ENCODE measurements at regions not wholly inside any gene's neighbourhood (a gene's known extent, or its start where the extent isn't known, plus 50 kb on each side); places are given as distances from the start of the nearest gene placed in this dataset.
"Not testable (repeated sequence)": the region's sequence is repeated elsewhere in the genome, so short reads cannot be mapped to it uniquely, and the experiment has no call there.

DNA sequence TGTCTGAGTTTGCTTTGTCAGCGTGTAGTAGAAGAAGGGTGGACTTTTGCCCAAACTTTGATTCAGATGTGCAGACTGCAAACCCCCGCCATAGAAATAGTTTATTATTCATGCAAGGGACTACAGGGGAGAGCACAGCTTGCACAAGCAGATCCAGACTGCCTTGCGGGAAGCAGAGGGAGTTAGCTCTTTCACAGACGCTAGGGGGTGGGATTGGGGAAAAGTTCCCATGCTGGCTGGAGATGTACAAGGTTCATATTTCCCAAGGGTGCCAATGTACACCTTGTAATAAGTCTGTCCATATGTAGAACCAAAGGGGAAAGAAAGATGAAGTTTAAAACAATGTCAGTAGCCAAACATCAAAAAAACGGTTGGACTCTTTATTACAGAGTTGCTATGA, 749.7 kb upstream of the COX7C start:
- DNase-seq = no peak

DNA sequence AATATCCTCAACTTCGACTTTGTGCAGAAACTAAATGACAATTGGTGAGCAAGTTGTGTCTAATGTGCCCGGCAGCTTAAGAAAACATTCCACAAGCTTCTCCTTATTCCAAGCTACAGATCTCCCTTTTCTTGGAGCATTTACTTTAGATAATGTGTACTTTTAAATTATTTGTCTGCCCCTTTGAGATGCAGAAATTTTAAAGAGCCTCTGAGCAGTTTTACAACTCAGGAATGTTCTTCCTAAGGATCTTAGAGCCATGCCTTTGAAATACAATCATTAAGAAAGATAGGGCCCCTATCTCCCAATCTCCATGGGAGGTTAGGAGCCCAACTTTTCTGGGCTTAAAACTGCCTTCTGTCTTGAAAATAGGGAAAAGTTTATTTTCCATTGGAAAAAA, 723.7 kb upstream of the COX7C start:
- DNase-seq = no peak

DNA sequence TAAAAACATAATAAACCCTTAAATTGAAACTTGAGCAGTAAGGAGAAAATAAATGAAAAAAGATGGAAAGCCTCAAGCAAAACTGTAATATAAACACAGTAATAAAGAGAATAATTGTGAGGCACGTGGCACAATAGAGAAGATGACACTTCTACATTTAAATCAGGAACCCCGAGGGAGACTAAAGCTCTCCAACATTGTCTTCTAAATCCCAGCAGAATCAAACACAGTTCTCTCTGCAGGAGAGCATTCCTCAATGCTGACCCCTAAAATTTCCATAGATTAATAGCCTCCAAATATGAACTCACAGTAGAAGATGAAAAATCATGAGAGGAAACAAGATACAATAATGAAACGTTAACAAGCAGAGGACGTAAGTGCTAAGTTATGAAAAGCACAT, 721.2 kb upstream of the COX7C start:
- no peak for DNase-seq

DNA sequence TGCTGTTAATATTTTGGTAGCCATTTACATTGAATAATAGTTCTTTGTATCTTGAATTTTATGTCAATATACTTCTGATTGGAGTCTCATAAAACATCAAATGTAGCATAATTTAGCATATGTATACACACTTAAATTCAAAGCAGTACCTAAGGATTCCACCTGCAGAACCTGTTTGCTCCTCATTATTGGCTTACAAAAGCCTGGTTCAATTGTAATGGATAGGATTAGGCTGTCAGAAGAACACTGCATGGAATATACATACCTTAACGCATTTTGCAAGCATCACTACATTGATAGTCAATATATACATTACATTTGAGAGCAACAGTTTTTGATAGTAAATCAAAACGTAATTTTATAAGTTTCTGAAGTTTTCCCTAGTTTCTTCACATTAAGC, 711.3 kb upstream of the COX7C start:
- DNase-seq = no peak

- DNase-seq = no peak
Observed at GRCh38 chr5:85910335-85910734, 707.4 kb upstream of the COX7C start.

- no peak for DNase-seq
Observed at GRCh38 chr5:85920984-85921383, 696.8 kb upstream of the COX7C start.

DNA sequence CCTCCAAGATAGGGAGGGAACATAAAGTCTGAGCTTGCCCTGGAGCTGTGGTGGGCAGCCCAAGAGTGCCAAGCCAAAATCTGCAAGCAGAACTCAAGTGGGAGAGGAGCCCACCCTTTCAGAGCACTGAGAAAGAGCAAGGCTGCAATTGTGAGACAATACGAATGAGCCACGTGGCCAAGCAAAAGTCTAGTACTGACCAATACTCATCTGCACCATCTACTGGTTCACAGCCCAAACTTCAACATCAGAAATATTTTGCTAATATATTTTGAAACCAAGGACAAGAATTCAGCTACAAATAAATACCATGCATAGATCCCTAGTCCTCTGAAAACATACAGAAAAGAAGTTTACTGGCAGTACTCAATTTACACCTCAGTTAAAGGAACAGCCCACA, 696.2 kb upstream of the COX7C start:
- DNase-seq = no peak

DNA sequence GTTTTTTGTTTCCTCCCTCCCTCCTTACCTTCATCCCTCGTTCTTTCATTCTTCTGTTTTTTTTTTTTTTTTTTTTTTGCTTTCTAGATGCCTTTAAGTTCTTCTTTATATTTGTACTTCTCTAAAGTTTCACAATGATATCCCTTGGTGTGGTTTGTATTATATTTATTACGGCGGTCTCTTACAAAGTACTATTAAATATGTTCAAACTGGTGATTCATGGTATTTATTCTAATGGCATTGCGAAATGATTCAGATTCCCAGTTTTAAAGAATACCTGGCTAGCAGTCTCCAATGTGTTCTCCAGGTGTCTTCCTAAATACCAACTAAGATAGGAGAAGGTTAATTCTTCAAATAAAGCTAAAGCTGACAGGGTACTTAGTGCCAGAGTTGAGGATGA, 690.1 kb upstream of the COX7C start:
- no peak for DNase-seq

GRCh38 chr5:85929713-85930112, 688.0 kb upstream of the COX7C start:
- DNase-seq = no peak

- no peak for DNase-seq
Observed at GRCh38 chr5:85931220-85931619, 686.5 kb upstream of the COX7C start.

DNA sequence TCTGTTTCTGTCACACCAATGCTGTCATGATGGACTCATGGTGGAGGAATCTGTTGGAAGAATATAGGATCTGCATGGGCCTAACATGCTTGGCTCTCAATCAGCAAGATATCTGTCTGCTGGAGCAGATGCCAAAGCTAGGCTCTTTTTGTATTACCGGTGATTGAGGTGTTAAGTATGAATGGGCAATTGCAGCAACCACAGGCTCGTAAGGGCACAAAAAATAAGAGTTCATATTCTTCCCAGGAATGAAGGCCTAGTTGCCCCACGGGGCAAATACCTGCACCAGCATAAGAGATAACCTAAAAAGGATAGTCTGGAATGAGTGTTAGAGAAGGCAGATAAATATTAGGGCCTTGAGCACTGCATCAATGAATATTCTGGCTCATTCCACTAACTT, 679.5 kb upstream of the COX7C start:
- no peak for DNase-seq

GRCh38 chr5:85951707-85952210, 666.0 kb upstream of the COX7C start:
- DNase-seq = no peak

DNA sequence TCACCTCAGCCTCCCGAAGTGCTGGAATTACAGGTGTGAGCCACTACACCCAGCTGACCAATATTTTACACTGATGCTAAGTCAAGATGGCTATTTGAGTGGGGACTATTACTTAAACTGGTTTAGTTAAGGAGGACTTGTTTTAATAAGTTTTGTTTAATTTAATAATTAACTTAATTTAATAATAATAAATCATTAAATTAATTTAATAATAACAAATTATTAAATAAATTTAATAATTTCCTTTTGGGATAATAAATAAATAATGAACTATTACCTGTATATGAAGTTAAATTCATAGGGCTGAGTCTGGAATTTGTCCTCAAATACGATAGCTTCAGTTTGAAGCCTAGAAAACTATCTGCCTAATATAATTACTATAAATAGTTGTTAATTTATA, 665.1 kb upstream of the COX7C start:
- DNase-seq = no peak

DNA sequence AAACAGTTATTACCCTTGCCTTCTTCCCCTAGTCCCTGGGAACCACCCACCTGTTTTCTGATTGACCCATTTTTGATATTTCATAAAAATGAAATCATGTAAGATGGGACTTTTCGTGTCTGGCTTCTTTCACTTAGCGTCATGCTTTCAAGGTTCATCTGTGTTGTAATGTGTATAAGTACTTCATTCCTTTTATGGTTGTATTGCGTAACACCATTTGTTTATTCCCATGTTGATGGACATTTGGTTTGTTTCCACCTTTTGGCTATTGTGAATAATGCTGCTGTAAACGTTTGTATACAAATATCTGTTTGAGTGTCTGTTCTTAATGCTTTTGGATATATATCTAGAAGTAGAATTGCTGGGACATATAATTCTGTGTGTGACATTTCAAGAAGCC, 650.1 kb upstream of the COX7C start:
- no peak for DNase-seq

GRCh38 chr5:85972539-85972938, 645.2 kb upstream of the COX7C start:
- no peak for DNase-seq

- DNase-seq = no peak
Observed at GRCh38 chr5:85985167-85985566, 632.6 kb upstream of the COX7C start.

DNA sequence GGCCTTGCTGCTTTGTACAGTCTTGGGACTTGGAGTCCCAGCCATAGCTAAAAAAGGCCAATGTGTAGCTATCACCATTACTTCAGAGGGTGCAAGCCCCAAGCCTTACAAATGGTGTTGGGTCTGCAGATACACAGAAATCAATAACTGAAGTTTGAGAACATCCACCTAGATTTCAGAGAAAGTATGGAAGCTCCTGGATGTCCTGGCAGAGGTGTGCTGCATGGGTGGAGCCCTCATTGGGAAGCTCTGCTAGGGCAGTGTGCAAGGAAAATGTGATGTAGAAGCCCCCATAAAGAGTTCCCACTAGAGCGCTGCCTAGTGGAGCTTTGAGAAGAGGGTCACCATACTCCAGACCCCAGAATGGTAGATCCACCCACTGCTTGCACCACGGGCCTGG, 626.7 kb upstream of the COX7C start:
- no peak for DNase-seq

DNA sequence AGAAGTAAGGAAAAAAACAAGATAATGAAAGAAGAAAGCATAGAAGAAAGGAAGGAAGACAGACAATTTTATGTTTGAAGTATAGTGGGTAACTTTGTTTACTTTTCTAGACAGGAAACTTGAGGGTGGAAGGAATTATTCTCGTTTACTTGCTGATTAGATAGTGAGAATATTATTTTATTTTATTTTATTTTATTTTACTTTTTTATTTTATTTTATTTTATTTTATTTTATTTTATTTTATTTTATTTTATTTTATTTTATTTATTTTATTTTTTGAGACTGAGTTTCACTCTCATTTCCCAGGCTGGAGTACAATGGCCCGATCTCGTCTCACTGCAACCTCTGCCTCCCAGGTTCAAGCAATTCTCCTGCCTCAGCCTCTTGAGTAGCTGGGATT, 623.1 kb upstream of the COX7C start:
- DNase-seq = not testable (repeated sequence)

- no peak for DNase-seq
Observed at GRCh38 chr5:85998656-85999055, 619.1 kb upstream of the COX7C start.

GRCh38 chr5:86008293-86008692, 609.4 kb upstream of the COX7C start:
- no peak for DNase-seq

DNA sequence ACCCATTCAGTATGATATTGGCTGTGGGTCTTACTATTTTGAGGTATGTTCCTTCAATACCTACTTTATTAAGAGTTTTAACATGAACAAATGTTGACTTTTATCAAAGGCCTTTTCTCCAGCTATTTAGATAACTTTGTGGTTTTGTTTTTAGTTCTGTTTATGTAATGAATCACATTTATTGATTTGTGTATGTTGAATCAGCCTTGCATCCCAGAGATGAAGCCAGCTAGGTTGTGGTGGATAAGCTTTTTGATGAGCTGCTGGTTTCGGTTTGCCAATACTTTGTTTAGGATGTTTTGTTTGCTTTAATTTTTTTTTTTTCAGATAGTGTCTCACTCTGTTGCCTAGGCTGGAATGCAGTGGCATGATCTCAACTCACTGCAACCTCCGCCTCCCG, 609.0 kb upstream of the COX7C start:
- no peak for DNase-seq

DNA sequence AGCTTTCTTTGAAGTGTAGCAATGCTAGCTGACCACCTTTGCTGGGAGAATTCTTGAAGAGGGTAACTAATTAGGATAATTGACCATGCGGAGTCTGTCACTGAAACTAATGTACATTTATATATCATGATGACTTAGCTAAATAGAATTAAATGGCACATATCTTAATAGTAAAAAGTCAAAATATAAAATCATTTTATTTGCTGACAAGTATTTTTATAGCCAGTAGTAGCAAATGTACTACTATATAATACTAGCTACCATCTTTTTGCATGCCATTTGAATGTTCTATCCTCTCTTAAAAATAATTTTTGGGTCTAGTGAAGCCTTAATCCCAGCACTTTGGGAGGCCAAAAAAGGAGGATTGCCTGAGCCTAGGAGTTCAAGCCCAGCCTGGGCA, 605.8 kb upstream of the COX7C start:
- DNase-seq = no peak

DNA sequence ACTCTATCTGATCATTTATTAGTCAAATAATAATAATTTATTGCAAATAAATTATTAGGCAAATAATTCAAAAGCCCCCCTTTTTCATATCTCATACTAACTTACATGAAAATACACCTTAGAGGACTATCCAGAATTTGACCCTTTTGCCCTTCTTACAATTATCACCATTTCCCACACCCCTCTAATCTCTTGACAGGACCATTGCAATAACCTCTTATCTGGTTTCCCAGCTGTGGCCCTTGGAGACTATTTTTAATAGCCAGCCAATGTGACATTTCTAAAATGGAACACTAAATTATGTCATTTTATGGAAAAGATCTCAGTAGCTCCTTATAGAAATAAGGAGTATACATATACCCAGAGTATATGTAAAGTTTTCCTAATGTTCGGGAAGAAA, 588.4 kb upstream of the COX7C start:
- no peak for DNase-seq

DNA sequence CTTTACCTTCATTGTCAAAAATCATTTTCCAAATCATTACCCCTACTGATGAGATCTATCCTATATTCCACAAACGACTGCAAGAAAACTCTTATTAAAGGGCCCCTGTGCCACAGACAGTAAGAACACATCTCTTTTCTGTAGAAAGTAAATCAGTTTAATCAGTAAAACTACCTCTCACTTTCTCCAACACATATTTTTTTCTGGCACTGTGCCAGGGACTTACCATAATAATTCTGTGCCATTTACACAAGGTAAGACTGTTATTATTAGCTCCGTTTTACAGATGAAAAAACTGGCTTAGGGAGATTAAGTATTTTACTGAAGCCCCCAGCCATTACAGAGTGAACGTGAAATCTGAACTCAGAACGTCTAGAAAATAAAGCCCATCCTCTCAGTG, 587.0 kb upstream of the COX7C start:
- no peak for DNase-seq

DNA sequence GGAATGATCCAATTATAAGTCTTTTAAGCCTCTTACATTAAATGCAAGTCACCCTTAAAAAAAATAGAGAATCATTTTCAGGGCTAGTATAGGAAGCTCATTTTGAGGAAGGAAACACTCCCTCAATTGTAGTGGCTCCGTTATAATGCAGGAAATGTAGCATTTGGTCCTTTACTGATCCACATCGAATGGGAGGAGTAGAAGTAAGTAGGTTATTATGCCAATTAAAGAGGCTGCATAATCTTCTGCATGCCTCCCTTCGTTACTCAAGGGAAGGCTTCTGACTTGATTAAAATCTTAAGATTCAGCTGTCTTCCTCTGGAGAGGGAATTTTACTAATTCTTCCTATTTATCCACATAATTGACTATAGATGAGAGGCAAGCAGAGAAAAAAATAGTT, 579.2 kb upstream of the COX7C start:
- no peak for DNase-seq

DNA sequence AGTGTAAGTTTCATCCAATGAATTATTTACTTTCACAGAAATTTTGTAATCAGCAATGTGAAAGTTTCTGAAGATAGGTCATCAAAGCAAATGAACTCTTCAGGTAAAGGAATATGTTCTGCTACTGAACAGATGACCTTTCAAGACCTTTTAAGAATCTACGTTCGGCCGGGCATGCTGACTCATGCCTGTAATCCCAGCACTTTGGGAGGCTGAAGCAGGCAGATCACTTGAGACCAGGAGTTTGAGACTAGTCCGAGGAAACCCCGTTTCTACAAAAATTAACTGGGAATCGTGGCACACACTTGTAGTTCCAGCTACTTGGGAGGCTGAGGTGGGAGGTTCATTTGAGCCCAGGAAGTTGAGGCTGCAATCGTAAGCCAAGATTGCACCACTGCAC, 578.4 kb upstream of the COX7C start:
- DNase-seq = no peak
